OCI-LY7 (cell line): ENCODE measurements at regions not wholly inside any gene's neighbourhood (a gene's known extent, or its start where the extent isn't known, plus 50 kb on each side); places are given as distances from the start of the nearest gene placed in this dataset.

Experiments used
- BruUV-seq: library from RNA; stranded (reverse); fragments of 400-500 nt; replicated peaks from 2 replicates; lab custom pipeline; 2021; lab: Mats Ljungman, UMichigan
- CTCF ChIA-PET: fragments of 300-600 bp; sonication (Branson Sonifier 250); formaldehyde crosslinking; loops from one replicate; lab custom pipeline; 2022; ENCODE audit warnings: antibody characterized with exemption; ENCODE audit not compliant: unreplicated experiment; lab: Charles Lee
- POLR2A ChIA-PET: fragments of 300-600 bp; sonication (Branson Sonifier 250); formaldehyde crosslinking; loops from one replicate; lab custom pipeline; 2022; ENCODE audit warnings: antibody characterized with exemption; lab: Charles Lee
- DNase-seq: peaks from one replicate; pipeline ENCODE4 v3.0.0-alpha.2; 2015; ENCODE audit warnings: low spot score
- H2AFZ ChIP-seq: fragments of 200-600 bp; sonication (generic), shearing (Covaris generic); 2 replicates; pipeline ENCODE4 v1.6.1; 2014; ENCODE audit warnings: mild to moderate bottlenecking, antibody characterized with exemption, low read length, moderate library complexity
- H3K27ac ChIP-seq: fragments of 200-600 bp; sonication (generic); 2 replicates; pipeline ENCODE4 v1.5.1; 2014; ENCODE audit warnings: mixed run types, low read depth, mild to moderate bottlenecking, moderate library complexity, low read length, inconsistent platforms; ENCODE audit not compliant: poor library complexity, severe bottlenecking
- H3K36me3 ChIP-seq: fragments of 200-600 bp; sonication (generic); 2 replicates; pipeline ENCODE4 v1.6.1; 2014; ENCODE audit warnings: mild to moderate bottlenecking, antibody characterized with exemption, low read length, moderate library complexity, mixed read lengths; ENCODE audit not compliant: insufficient read depth
- H3K4me1 ChIP-seq: fragments of 200-600 bp; sonication (generic); 2 replicates; pipeline ENCODE4 v1.5.1; 2014; ENCODE audit warnings: mild to moderate bottlenecking, low read length; ENCODE audit not compliant: insufficient read depth, poor library complexity, severe bottlenecking
- H3K4me2 ChIP-seq: fragments of 200-600 bp; sonication (generic); 2 replicates; pipeline ENCODE4 v1.6.1; 2014; ENCODE audit warnings: mild to moderate bottlenecking, low read length
- H3K4me3 ChIP-seq: fragments of 200-600 bp; sonication (generic); 2 replicates; pipeline ENCODE4 v1.5.1; 2014; ENCODE audit warnings: mild to moderate bottlenecking, low read depth, low read length; ENCODE audit not compliant: poor library complexity, severe bottlenecking
- H3K79me2 ChIP-seq: fragments of 200-600 bp; sonication (generic); 2 replicates; pipeline ENCODE4 v1.6.1; 2016; ENCODE audit warnings: low read depth, mild to moderate bottlenecking, low read length, moderate library complexity, mixed read lengths; ENCODE audit not compliant: insufficient read depth
- H3K9me2 ChIP-seq: fragments of 200-600 bp; sonication (generic); 2 replicates; pipeline ENCODE4 v1.6.1; 2016; ENCODE audit warnings: mild to moderate bottlenecking, low read length, mixed read lengths; ENCODE audit not compliant: insufficient read depth
- H3K9me3 ChIP-seq: fragments of 200-600 bp; sonication (generic); 2 replicates; pipeline ENCODE4 v1.6.1; 2014; ENCODE audit warnings: mild to moderate bottlenecking, mixed run types, low read length, mixed read lengths
- H4K20me1 ChIP-seq: fragments of 200-600 bp; sonication (generic); 2 replicates; pipeline ENCODE4 v1.6.1; 2014; ENCODE audit warnings: mild to moderate bottlenecking, antibody characterized with exemption, low read length, moderate library complexity, mixed read lengths; ENCODE audit not compliant: insufficient read depth
- CTCF ChIP-seq: fragments of 200-600 bp; sonication (generic); conservative IDR thresholded peaks from 2 replicates; pipeline ENCODE4 v1.5.1; 2014; ENCODE audit warnings: mild to moderate bottlenecking, antibody characterized with exemption, low read length, moderate library complexity, mixed read lengths
- EZH2phosphoT487 ChIP-seq: fragments of 200-600 bp; sonication (generic); IDR thresholded peaks from 2 replicates; pipeline ENCODE4 v1.6.1; 2018; ENCODE audit warnings: low read depth, borderline replicate concordance, mild to moderate bottlenecking, mixed run types, antibody characterized with exemption, low read length, moderate library complexity, mixed read lengths
- intact Hi-C: fragments of 100-400 bp; cut with micrococcal nuclease; formaldehyde crosslinking; loops from one replicate; pipeline ENCODE4 v1.10.0; 2022; ENCODE audit not compliant: unreplicated experiment

DNA sequence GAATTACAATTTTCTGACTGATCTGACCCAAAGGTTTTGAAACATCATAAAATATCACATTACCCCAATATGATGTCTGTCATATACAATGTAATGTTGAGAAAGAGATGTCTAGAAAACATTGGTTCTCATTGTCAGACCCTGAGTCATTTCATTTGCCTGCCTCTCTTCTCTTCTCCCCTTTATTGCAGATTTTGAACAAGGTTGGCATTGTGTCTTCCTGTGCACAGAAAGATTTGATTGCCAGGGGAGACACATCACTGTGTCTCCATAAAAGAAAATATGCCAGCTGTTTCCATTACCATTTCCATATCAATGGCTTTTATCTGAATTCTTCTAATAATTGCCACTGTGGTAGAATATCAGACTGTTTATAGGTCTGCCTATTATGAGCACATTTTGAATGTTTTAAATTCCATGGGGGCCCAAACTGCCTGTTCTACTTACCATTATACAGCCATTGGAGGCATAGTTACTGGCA, 65.6 kb downstream of the IFI44 start:
- POLR2A ChIA-PET = interaction anchor here (1.1 kb wide), 1 partner anchor 7 kb away, joined by 3 read pairs; no protein-coding TSS in a partner anchor
- no TSS peak for BruUV-seq
- H3K4me1 ChIP-seq = no peaks in the 10 kb centered on the region
- H3K79me2 ChIP-seq = no peaks in the 10 kb centered on the region
- H2AFZ ChIP-seq = no peak overlapping the region
- no peaks in the 10 kb centered on the region for H4K20me1 ChIP-seq
- H3K9me3 ChIP-seq = no peaks in the 10 kb centered on the region
- no peak for TF ChIP-seq CTCF
- TF ChIP-seq EZH2phosphoT487 = no peak
- H3K9me2 ChIP-seq = no peaks in the 10 kb centered on the region
- intact Hi-C loops = no loop called here
- no peak for DNase-seq
- no peaks in the 10 kb centered on the region for H3K36me3 ChIP-seq
- no peak overlapping the region for H3K27ac ChIP-seq
- no peak overlapping the region for H3K4me3 ChIP-seq
- no peak overlapping the region for H3K4me2 ChIP-seq
- CTCF ChIA-PET = no interaction called here

GRCh38 chr1:78716186-78716585, 66.6 kb downstream of the IFI44 start:
- Histone ChIP-seq H4K20me1 (no peaks in the 10 kb centered on the region), H3K4me2 (no peak overlapping the region), H3K9me2 (no peaks in the 10 kb centered on the region), H3K27ac (no peak overlapping the region), H3K9me3 (no peaks in the 10 kb centered on the region), H3K79me2 (no peaks in the 10 kb centered on the region), H3K4me3 (no peak overlapping the region), H2AFZ (no peak overlapping the region), H3K4me1 (no peaks in the 10 kb centered on the region), H3K36me3 (no peaks in the 10 kb centered on the region)
- ChIA-PET POLR2A (interaction anchor here (0.8 to 1.1 kb wide), 2 partner anchors 8 to 111 kb away, joined by 3 read pairs; no protein-coding TSS in a partner anchor), CTCF (no interaction called here)
- TF ChIP-seq CTCF (no peak), EZH2phosphoT487 (no peak)
- DNase-seq = no peak
- no TSS peak for BruUV-seq
- intact Hi-C loops = no loop called here

GRCh38 chr1:78718566-78718965, 68.9 kb downstream of the IFI44 start:
- BruUV-seq = no TSS peak
- intact Hi-C loops = no loop called here

More at GRCh38 chr1:78718566-78718965, 68.9 kb downstream of the IFI44 start:
- TF ChIP-seq CTCF (no peak), EZH2phosphoT487 (no peak)
- Histone ChIP-seq H3K36me3 (no peaks in the 10 kb centered on the region), H3K27ac (no peak overlapping the region), H3K9me3 (no peaks in the 10 kb centered on the region), H4K20me1 (no peaks in the 10 kb centered on the region), H3K79me2 (no peaks in the 10 kb centered on the region), H3K4me2 (no peak overlapping the region), H2AFZ (no peak overlapping the region), H3K9me2 (no peaks in the 10 kb centered on the region), H3K4me3 (no peak overlapping the region), H3K4me1 (no peaks in the 10 kb centered on the region)
- ChIA-PET CTCF (no interaction called here), POLR2A (interaction anchor here (0.7 kb wide), 1 partner anchor 1703 kb away, joined by 3 read pairs; no protein-coding TSS in a partner anchor)
- no peak for DNase-seq
